Stimulated activated naive CD8-positive, alpha-beta T cell treated with anti-CD3 and anti-CD28 coated beads, Interleukin-15, amount 100 ng/mL, for 72 hours (primary cell): ENCODE measurements at regions not wholly inside any gene's neighbourhood (a gene's known extent, or its start where the extent isn't known, plus 50 kb on each side); places are given as distances from the start of the nearest gene placed in this dataset.

ENCODE experiments used
- ATAC-seq: fragments of 150-1000 bp; cut with Tn5 transposase; 2 replicates; pipeline ENCODE4 v1.10.0; 2021; ENCODE audit warnings: mild to moderate bottlenecking, moderate library complexity
- DNase-seq, 2 donors: peaks; one replicate each; pipeline ENCODE4 v3.0.0; 2021 to 2022
- H3K27ac Mint-ChIP-seq, 2 donors: one replicate each; pipeline ENCODE4 v1.8.0; 2022; ENCODE audit warnings: mild to moderate bottlenecking in 2 of 2, mixed read lengths in 2 of 2, moderate library complexity in 2 of 2
- H3K27me3 Mint-ChIP-seq: one replicate; pipeline ENCODE4 v1.8.0; 2022; ENCODE audit warnings: mixed read lengths
- H3K4me1 Mint-ChIP-seq: one replicate; pipeline ENCODE4 v1.8.0; 2022; ENCODE audit warnings: mild to moderate bottlenecking, mixed read lengths
- H3K4me3 Mint-ChIP-seq, 2 donors: one replicate each; pipeline ENCODE4 v1.8.0; 2022; ENCODE audit warnings: mild to moderate bottlenecking in 2 of 2, mixed read lengths in 2 of 2, moderate library complexity in 1 of 2
- H3K9me3 Mint-ChIP-seq, 2 donors: one replicate each; pipeline ENCODE4 v1.8.0; 2022; ENCODE audit warnings: mixed read lengths in 2 of 2

DNA sequence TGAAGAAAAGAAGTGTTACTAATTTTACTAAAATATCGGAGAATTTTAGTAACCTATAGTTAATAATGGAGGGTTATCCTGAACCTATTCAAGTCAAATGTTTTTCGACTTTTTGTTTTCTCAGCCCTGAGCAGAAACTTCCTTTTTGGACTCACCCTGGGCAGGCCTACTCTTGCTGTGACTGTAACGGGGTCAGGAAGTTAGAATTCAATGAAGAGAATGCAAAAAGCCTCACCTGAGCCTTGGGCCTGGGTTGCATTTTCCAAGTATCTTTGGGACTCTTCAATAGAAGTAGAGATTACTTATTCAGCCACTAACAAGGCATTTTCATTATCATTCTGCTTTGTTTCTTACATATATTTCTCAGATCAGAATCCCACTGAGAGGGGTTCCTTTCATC, 405.3 kb downstream of the TLR4 start:
- Mint-ChIP-seq H3K4me3 (no peak overlapping the region), H3K27me3 (peaks cover 7% of the 10 kb centered on the region), H3K4me1 (no peaks in the 10 kb centered on the region), H3K27ac (no peak overlapping the region), H3K9me3 (no peaks in the 10 kb centered on the region)
- ATAC-seq (no peak), DNase-seq (no peak)

DNA sequence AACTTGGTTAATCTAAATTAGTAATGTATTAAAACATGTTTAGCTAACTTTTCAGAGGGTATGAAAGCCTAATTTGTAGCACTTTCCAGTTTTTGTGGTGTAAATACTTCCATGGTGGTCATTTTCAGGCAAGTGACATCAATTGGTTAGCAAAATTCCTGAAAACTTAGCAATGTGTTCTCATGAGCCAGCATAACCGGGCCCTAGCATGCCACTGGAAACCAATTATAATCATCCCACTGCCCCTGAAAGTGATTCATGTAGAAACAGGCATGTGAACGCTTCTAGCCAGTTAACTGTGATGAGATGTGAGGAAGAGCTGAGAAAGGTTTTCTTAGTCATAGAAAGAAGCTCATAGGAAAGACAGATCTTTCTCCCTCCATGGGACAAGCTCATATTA, 417.2 kb downstream of the TLR4 start:
- DNase-seq (no peak), ATAC-seq (no peak)
- H3K27ac Mint-ChIP-seq: no peak overlapping the region
- no peaks in the 10 kb centered on the region for H3K27me3 Mint-ChIP-seq
- no peaks in the 10 kb centered on the region for H3K4me1 Mint-ChIP-seq
- no peak overlapping the region for H3K4me3 Mint-ChIP-seq
- peaks cover 5 to 7% of the 10 kb centered on the region in 2 donors for H3K9me3 Mint-ChIP-seq

DNA sequence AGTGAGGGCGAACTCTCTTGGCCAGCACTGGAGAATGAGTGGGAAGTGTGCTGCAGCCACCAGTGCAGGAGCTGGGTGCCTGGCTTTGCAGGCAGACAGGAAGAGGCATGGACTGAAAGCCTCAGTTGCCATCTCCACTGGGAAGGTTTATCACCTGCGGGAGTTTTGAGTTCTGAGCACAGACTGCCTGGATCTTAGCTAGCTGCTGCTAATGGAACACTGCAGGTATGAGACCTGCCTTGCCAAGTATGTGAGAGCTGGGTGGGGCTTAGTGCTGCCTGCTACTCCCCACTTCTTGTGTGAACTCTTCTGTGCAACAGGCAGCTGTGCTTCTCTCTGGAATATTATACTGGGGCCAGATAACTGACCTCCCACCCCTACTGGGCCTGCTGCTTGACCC, 424.1 kb downstream of the TLR4 start:
- no peak overlapping the region for H3K27ac Mint-ChIP-seq

DNA sequence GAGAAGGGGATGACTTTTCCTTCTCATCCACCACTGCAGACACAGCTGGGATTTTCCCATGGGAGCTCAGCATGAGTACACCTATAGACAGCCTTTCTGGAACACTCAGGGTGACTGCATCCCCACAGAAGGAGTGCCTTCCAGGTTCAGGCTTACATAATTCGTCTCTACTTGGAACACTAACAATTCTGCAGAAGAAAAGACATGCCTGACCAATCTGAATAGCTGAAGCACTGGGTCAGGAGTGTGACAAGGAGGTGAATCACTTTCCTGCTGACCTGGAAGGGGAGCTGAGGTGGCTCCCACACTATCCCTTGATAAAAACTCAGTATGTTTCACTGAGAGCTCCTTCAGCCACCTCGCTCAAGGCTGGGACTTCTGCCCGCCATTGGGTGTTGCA, 425.3 kb downstream of the TLR4 start:
- ATAC-seq: no peak
- Mint-ChIP-seq H3K27me3 (no peaks in the 10 kb centered on the region), H3K4me3 (no peak overlapping the region), H3K27ac (no peak overlapping the region), H3K9me3 (peaks cover 5 to 23% of the 10 kb centered on the region in 2 donors), H3K4me1 (no peaks in the 10 kb centered on the region)
- no peak for DNase-seq

More for the DNA sequence above, 424.1 kb downstream of the TLR4 start:
- Mint-ChIP-seq H3K9me3 (peaks cover 5 to 23% of the 10 kb centered on the region in 2 donors), H3K27me3 (no peaks in the 10 kb centered on the region), H3K4me1 (no peaks in the 10 kb centered on the region), H3K4me3 (no peak overlapping the region)
- DNase-seq (no peak), ATAC-seq (no peak)

DNA sequence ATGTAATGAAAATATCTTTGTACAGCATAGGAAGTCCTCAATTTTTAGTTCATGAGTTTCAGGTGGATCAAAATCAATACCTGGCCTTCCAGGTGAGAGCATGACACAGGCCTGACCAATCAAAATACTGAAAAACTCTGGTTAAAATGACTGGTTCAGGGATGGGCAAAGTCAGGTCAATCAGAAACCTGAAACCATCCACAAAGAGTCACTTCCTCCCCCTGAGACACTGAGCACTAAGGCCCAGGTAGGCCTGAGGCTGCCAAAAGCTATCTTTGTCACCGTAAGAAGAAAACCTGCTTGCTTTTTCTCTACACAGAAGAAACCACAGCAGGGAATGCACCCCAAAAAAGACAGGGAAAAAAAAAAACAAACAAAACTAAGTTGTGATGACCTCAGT, 444.8 kb downstream of the TLR4 start:
- no peak overlapping the region for H3K4me3 Mint-ChIP-seq
- H3K9me3 Mint-ChIP-seq: peaks cover 0 to 19% of the 10 kb centered on the region in 2 donors
- ATAC-seq (no peak), DNase-seq (no peak)
- H3K4me1 Mint-ChIP-seq: no peaks in the 10 kb centered on the region
- no peaks in the 10 kb centered on the region for H3K27me3 Mint-ChIP-seq
- no peak overlapping the region for H3K27ac Mint-ChIP-seq

DNA sequence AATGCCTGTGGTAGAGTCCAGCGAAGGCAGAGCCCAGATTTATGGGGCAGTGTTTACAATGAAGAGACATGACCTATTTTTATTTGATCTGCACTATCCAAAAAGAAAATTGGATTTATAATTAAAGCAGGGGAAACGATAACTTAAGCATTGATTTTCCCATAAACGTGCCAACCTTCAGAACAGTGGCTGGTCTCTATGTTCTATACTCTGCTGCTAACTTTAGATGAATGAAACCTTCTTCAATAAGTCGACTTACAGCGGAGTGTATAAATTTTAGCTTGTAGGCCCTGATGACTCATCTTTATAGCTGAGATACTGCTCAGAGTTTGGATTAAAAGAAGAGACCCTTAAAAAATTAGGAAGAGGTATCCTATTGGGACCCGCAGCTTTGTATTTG, 452.6 kb downstream of the TLR4 start:
- H3K4me3 Mint-ChIP-seq: no peak overlapping the region
- no peak overlapping the region for H3K27ac Mint-ChIP-seq
- ATAC-seq: no peak
- no peaks in the 10 kb centered on the region for H3K27me3 Mint-ChIP-seq
- no peaks in the 10 kb centered on the region for H3K4me1 Mint-ChIP-seq
- DNase-seq: no peak
- peaks cover 0 to 8% of the 10 kb centered on the region in 2 donors for H3K9me3 Mint-ChIP-seq

DNA sequence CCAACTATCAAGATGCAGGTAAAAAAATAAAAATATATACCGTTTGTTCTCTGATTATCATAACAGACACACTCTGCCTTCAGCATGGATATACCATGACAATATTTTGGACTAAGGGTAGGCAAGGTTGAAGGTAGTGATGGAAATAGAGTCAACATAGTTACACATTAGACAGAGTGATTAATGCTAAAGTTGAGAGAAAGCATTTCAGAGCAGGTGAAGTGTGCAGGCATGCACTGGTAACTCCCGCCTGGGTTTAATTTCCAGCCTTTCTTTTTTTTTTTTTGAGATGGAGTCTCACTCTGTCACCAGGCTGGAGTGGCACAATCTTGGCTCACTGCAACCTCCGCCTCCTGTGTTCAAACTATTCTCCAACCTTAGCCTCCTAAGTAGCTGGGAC, 458.5 kb downstream of the TLR4 start:
- ATAC-seq (no peak), DNase-seq (no peak)
- Mint-ChIP-seq H3K27ac (no peak overlapping the region), H3K27me3 (no peaks in the 10 kb centered on the region), H3K9me3 (peaks cover 5 to 14% of the 10 kb centered on the region in 2 donors), H3K4me3 (no peak overlapping the region), H3K4me1 (no peaks in the 10 kb centered on the region)

DNA sequence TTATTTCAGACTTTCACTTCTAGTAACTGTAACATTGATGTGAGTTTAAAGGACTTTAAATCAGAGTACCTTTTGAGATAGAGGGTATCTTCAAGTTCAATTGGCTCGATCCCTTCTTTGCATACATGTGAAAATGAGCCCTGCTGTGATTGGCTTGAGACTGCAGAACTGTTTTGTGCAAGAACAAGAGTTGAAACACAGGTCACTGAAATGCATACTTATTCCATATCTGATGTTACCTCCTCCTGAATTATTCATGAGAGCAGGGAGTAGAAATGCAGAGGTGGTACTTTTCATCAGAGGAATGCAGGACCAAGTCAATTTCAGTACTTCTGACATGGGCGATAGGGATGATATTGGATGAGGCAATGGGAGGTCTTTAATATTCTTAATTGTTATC, 459.5 kb downstream of the TLR4 start:
- no peaks in the 10 kb centered on the region for H3K27me3 Mint-ChIP-seq
- ATAC-seq: no peak
- no peaks in the 10 kb centered on the region for H3K4me1 Mint-ChIP-seq
- H3K4me3 Mint-ChIP-seq: no peak overlapping the region
- DNase-seq: no peak
- peaks cover 5 to 14% of the 10 kb centered on the region in 2 donors for H3K9me3 Mint-ChIP-seq
- no peak overlapping the region for H3K27ac Mint-ChIP-seq

DNA sequence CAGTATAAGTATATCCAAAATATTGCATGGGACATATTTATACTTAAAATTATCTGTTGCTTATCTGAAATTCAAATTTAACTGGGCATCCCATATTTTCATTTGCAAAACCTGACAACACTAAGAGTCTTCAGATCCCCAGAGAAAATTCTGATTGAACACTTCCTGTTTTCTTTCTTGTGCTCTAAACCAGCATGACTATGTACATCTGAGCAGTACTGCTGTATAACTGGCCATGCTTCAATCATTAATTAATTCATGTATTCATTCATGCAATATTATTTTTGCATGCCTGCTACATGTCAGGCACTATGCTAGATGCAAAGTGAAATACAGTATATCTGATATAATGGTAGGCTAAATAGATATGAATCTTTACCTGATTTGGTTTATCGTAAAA, 461.2 kb downstream of the TLR4 start:
- H3K27ac Mint-ChIP-seq: no peak overlapping the region
- DNase-seq (no peak), ATAC-seq (no peak)
- H3K9me3 Mint-ChIP-seq: peaks cover 5 to 15% of the 10 kb centered on the region in 2 donors
- no peaks in the 10 kb centered on the region for H3K4me1 Mint-ChIP-seq
- H3K27me3 Mint-ChIP-seq: no peaks in the 10 kb centered on the region
- no peak overlapping the region for H3K4me3 Mint-ChIP-seq

DNA sequence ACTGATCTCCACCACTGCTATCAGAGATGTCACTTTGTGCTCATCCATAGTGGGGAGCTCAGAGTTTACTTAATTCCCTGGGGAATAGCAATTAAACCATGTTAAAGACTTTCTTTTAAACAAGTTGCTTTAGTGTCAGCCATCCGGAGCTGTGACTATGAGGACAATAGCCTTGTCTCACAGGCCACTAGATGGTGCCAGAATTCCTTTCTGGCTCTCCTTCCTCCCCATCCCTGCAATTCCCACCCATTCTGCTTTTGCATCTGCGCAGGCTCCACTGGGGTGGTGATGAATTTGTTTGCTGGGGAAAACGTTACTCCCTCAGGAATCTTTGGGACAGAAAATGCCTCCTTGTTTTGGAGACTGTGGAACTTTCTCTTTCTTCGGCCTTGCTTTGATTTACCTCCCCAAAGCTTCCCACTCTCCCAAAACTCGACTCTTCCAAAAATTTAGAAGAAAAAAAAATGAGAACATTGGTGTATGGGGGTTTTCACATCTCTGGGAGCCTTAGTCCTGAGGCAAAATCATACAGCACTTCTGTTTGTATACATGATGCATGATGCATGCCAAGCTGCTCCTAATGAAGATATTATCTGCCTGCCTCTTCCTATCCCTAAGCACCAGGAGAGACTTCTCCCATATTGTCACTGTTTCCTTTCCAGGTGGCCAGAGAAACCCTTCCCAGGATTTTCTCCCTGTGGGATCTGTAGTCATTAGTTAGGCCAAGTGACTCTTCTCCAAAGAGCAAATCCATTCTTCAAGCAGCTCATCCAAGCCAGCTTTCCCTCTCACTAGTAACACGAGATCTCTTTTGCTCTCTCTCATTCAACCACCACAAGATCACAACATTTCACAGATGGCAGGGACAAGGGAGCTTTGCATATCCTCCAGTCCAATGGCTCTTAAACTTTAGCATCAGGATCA, 466.1 kb downstream of the TLR4 start:
- H3K27me3 Mint-ChIP-seq: no peaks in the 10 kb centered on the region
- DNase-seq (no peak), ATAC-seq (no peak)
- no peak overlapping the region for H3K4me3 Mint-ChIP-seq
- H3K9me3 Mint-ChIP-seq: peaks cover 0 to 5% of the 10 kb centered on the region in 2 donors
- H3K4me1 Mint-ChIP-seq: no peaks in the 10 kb centered on the region
- H3K27ac Mint-ChIP-seq: no peak overlapping the region

DNA sequence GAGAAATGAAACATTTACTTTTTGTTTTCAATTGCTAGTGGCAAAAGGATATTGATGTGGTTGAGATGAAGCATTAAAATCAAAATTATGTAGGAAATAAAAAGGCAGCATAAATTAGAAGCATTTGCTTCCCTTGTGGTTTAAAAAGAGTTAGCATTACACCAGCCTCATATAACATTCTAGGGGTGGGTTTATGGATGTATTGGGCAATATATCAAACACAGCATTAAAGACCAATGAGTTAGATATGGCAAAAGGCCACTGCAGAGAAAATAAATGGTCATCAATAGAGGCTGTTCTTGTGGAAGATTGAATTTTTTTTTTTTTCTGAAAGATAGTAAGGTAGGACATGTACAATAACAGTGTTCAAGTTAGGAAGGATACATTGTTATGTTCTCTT, 473.0 kb downstream of the TLR4 start:
- Mint-ChIP-seq H3K4me1 (no peaks in the 10 kb centered on the region), H3K4me3 (no peak overlapping the region), H3K27ac (no peak overlapping the region), H3K27me3 (no peaks in the 10 kb centered on the region), H3K9me3 (peaks cover 0 to 4% of the 10 kb centered on the region in 2 donors)
- ATAC-seq (no peak), DNase-seq (no peak)

DNA sequence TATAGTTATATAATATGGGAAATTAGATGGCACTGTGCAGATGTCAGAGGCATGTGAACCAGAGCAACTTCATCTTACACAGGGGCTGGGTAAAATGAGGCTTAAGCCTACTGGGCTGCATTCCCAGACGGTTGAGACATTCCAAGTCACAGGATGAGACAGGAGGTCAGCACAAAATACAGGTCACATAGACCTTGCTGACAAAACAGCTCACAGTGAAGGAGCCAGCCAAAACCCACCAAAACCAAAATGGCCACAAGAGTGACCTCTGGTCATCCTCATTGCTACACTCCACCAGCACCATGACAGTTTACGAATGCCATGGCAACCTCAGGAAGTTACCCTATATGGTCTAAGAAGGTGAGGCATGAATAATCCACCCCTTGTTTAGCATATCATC, 479.4 kb downstream of the TLR4 start:
- no peak for ATAC-seq
- no peak for DNase-seq
- Mint-ChIP-seq H3K4me3 (no peak overlapping the region), H3K4me1 (no peaks in the 10 kb centered on the region), H3K9me3 (peaks cover 0 to 4% of the 10 kb centered on the region in 2 donors), H3K27me3 (no peaks in the 10 kb centered on the region), H3K27ac (no peak overlapping the region)

DNA sequence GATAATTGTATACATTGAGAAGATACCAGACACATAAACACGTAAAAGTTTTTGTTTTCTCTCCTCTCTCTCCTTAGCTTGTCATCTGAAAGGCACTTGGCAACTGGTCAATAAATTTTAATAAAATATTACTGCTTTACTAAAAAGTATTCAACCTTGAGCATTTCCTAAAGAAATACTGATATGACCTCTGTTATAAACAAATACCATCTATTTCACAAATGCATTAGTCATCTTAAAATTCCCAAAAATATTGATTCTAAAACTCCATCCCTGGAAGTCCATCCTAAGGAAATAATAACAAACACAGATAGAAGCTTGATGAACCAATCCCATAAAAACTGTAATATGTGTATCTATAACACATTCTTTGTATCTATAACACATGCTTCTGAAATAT, 483.2 kb downstream of the TLR4 start:
- Mint-ChIP-seq H3K27ac (no peak overlapping the region), H3K4me1 (no peaks in the 10 kb centered on the region), H3K9me3 (peaks cover 6 to 13% of the 10 kb centered on the region in 2 donors), H3K27me3 (no peaks in the 10 kb centered on the region), H3K4me3 (no peak overlapping the region)
- no peak for ATAC-seq
- no peak for DNase-seq

DNA sequence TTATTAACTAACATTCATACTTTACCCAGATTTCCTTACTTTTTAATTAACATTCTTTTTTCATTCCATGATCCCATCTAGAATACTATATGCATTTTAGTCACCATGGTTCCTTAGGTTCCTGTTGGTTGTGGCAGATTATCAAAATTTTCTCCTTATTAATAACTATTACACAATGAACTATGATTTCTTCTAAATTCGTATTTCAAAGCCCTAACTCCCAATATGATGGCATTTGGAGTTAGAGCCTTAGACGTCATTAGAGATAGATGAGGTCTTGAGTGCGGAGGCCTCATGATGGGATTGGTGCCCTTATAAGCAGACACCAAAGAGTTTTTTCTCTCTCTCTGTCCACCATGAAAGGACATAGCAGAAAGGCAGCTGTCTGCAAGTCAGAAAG, 485.4 kb downstream of the TLR4 start:
- no peak overlapping the region for H3K4me3 Mint-ChIP-seq
- H3K4me1 Mint-ChIP-seq: no peaks in the 10 kb centered on the region
- ATAC-seq: no peak
- H3K27ac Mint-ChIP-seq: no peak overlapping the region
- H3K27me3 Mint-ChIP-seq: no peaks in the 10 kb centered on the region
- peaks cover 13 to 14% of the 10 kb centered on the region in 2 donors for H3K9me3 Mint-ChIP-seq
- no peak for DNase-seq

DNA sequence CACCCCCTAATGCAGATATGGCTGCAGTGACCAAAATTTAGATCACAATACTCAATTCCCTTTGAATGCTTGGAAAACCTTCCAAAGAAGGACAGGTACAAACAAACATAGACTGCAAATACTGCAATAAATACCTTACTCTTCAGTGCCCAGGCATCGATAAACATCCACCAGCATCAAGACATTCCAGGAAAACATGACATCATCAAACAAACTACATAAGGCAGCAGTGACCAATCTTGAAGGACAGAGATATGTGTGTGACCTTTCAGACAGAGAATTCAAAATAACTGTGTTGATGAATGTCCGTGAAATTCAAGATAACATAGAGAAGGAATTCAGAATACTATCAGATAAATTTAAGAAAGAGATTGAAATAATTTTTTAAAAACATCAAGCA, 488.6 kb downstream of the TLR4 start:
- Mint-ChIP-seq H3K9me3 (peaks cover 19 to 20% of the 10 kb centered on the region in 2 donors), H3K27ac (no peak overlapping the region), H3K27me3 (no peaks in the 10 kb centered on the region), H3K4me3 (no peak overlapping the region), H3K4me1 (no peaks in the 10 kb centered on the region)
- DNase-seq: no peak
- no peak for ATAC-seq

DNA sequence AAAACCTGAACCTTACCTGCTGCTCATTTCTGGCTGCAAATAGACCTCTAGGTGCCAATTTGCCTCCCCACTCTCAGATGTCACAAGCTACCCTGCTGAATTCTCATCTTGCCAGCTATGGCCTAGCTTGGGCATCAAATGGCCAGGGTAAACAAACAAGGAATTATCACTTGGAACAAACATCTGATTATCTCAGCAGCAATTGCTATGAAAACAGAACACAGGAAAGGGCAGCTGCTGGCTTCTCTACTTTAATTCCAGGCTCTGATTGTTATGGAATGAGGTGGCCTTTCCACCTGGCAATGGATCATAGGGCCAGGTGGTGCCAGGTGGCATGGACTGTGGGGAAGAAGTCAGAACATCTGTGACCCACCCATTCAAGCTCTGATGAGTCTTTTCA, 505.1 kb downstream of the TLR4 start:
- H3K9me3 Mint-ChIP-seq: peaks cover 5 to 17% of the 10 kb centered on the region in 2 donors
- H3K27me3 Mint-ChIP-seq: no peaks in the 10 kb centered on the region
- H3K27ac Mint-ChIP-seq: no peak overlapping the region
- no peak for DNase-seq
- H3K4me3 Mint-ChIP-seq: no peak overlapping the region
- no peak for ATAC-seq
- H3K4me1 Mint-ChIP-seq: no peaks in the 10 kb centered on the region

DNA sequence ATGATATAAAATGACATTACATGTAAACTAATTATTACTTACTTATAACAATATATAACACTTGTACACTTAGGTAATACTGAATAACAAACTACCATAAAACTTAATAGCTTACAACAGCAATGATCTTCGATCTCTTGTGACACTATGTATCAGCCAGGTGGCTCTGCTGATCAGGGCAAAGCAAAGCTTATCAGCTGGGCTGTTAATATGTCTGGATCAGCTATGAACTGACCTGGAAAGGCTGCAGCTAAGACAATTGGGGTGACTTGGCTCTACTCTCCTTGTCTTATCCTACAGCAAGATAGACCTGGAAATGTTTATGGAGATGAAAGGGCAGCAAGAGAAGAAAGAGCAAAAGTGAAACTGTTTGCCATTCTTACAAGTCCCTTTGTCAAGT, 511.3 kb downstream of the TLR4 start:
- peaks cover 2 to 6% of the 10 kb centered on the region in 2 donors for H3K9me3 Mint-ChIP-seq
- DNase-seq (no peak), ATAC-seq (no peak)
- H3K4me1 Mint-ChIP-seq: no peaks in the 10 kb centered on the region
- H3K27me3 Mint-ChIP-seq: no peaks in the 10 kb centered on the region
- H3K4me3 Mint-ChIP-seq: no peak overlapping the region
- H3K27ac Mint-ChIP-seq: no peak overlapping the region
